H9 (cell line): ENCODE measurements at regions not wholly inside any gene's neighbourhood (a gene's known extent, or its start where the extent isn't known, plus 50 kb on each side); places are given as distances from the start of the nearest gene placed in this dataset.
A peak's percentile ranks its signal among the peaks of the same experiment; 100 is the strongest.

Experiments
- DNase-seq: peaks from one replicate; pipeline ENCODE4 v3.0.0-alpha.2; 2017
- H2AFZ ChIP-seq: one replicate; pipeline ENCODE4 v1.6.1; 2013; ENCODE audit warnings: mild to moderate bottlenecking, low read length, control low read depth, moderate library complexity
- H2AK5ac ChIP-seq: 2 replicates; pipeline ENCODE4 v1.6.1; 2013; ENCODE audit warnings: low read length, control low read depth, mixed read lengths; ENCODE audit not compliant: insufficient read length
- H2BK120ac ChIP-seq: one replicate; pipeline ENCODE4 v1.6.1; 2013; ENCODE audit warnings: low read depth, mild to moderate bottlenecking, low read length, control low read depth, inconsistent platforms; ENCODE audit not compliant: poor library complexity, severe bottlenecking
- H2BK12ac ChIP-seq: 2 replicates; pipeline ENCODE4 v1.6.1; 2013; ENCODE audit warnings: low read length, control low read depth, mixed read lengths, low read depth; ENCODE audit not compliant: insufficient read length
- H2BK15ac ChIP-seq: 2 replicates; pipeline ENCODE4 v1.6.1; 2013; ENCODE audit warnings: low read depth, low read length, control low read depth
- H2BK20ac ChIP-seq: one replicate; pipeline ENCODE4 v1.6.1; 2013; ENCODE audit warnings: low read depth, mild to moderate bottlenecking, low read length, control low read depth, inconsistent platforms; ENCODE audit not compliant: poor library complexity, severe bottlenecking
- H2BK5ac ChIP-seq: 2 replicates; pipeline ENCODE4 v1.6.1; 2013; ENCODE audit warnings: low read length, control low read depth, mixed read lengths; ENCODE audit not compliant: insufficient read length
- H3K14ac ChIP-seq: 2 replicates; pipeline ENCODE4 v1.6.1; 2013; ENCODE audit warnings: low read length, control low read depth; ENCODE audit not compliant: insufficient read depth
- H3K18ac ChIP-seq: 2 replicates; pipeline ENCODE4 v1.6.1; 2013; ENCODE audit warnings: low read depth, mild to moderate bottlenecking, mixed read lengths, low read length, control low read depth; ENCODE audit not compliant: insufficient read length
- H3K23ac ChIP-seq: 2 replicates; pipeline ENCODE4 v1.6.1; 2013; ENCODE audit warnings: low read length, control low read depth, mixed read lengths, low read depth; ENCODE audit not compliant: insufficient read length
- H3K23me2 ChIP-seq: 2 replicates; pipeline ENCODE4 v1.6.1; 2013; ENCODE audit warnings: low read depth, mild to moderate bottlenecking, mixed read lengths, low read length, control low read depth; ENCODE audit not compliant: insufficient read length, poor library complexity, severe bottlenecking
- H3K27ac ChIP-seq: 2 replicates; pipeline ENCODE4 v1.5.1; 2013; ENCODE audit warnings: low read length, control low read depth, mixed read lengths, low read depth; ENCODE audit not compliant: insufficient read length
- H3K27me3 ChIP-seq: 2 replicates; pipeline ENCODE4 v1.6.1; 2013; ENCODE audit warnings: low read length, control low read depth, inconsistent platforms; ENCODE audit not compliant: insufficient read depth
- H3K4ac ChIP-seq: 2 replicates; pipeline ENCODE4 v1.6.1; 2013; ENCODE audit warnings: low read depth, mild to moderate bottlenecking, control low read depth, inconsistent platforms, low read length, moderate library complexity
- H3K4me1 ChIP-seq: 2 replicates; pipeline ENCODE4 v1.6.1; 2013; ENCODE audit warnings: low read length, control low read depth, inconsistent platforms; ENCODE audit not compliant: insufficient read depth
- H3K4me2 ChIP-seq: 2 replicates; pipeline ENCODE4 v1.6.1; 2013; ENCODE audit warnings: low read length, control low read depth, mixed read lengths; ENCODE audit not compliant: insufficient read length, insufficient read depth
- H3K56ac ChIP-seq: 2 replicates; pipeline ENCODE4 v1.6.1; 2013; ENCODE audit warnings: low read depth, mild to moderate bottlenecking, mixed read lengths, low read length, control low read depth; ENCODE audit not compliant: insufficient read length
- H3K79me1 ChIP-seq: 2 replicates; pipeline ENCODE4 v1.6.1; 2013; ENCODE audit warnings: low read depth, mild to moderate bottlenecking, moderate library complexity, low read length, control low read depth, inconsistent platforms; ENCODE audit not compliant: insufficient read depth, poor library complexity, severe bottlenecking
- H3K79me2 ChIP-seq: 2 replicates; pipeline ENCODE4 v1.6.1; 2013; ENCODE audit warnings: low read length, control low read depth, inconsistent platforms; ENCODE audit not compliant: insufficient read depth
- H3K9ac ChIP-seq: 2 replicates; pipeline ENCODE4 v1.6.1; 2013; ENCODE audit warnings: low read length, control low read depth, mixed read lengths; ENCODE audit not compliant: insufficient read length; ENCODE audit errors: extremely low read depth
- H3K9me3 ChIP-seq: one replicate; pipeline ENCODE4 v1.6.1; 2013; ENCODE audit warnings: low read depth, low read length, inconsistent platforms; ENCODE audit not compliant: control insufficient read depth
- H3T11ph ChIP-seq: one replicate; pipeline ENCODE4 v1.6.1; 2013; ENCODE audit warnings: mild to moderate bottlenecking, low read length, control low read depth, inconsistent platforms
- H4K20me1 ChIP-seq: one replicate; pipeline ENCODE4 v1.6.1; 2013; ENCODE audit not compliant: control insufficient read depth, insufficient read length, insufficient read depth
- H4K5ac ChIP-seq: 2 replicates; pipeline ENCODE4 v1.6.1; 2013; ENCODE audit warnings: low read depth, mild to moderate bottlenecking, mixed read lengths, low read length, control low read depth; ENCODE audit not compliant: insufficient read length
- H4K8ac ChIP-seq: replicated peaks from 2 replicates; pipeline ENCODE4 v1.6.1; 2013; ENCODE audit warnings: low read length, control low read depth, mixed read lengths, low read depth; ENCODE audit not compliant: insufficient read length
- H4K91ac ChIP-seq: 2 replicates; pipeline ENCODE4 v1.6.1; 2013; ENCODE audit warnings: low read depth, mild to moderate bottlenecking, moderate library complexity, mixed read lengths, low read length, control low read depth; ENCODE audit not compliant: insufficient read length
- H3K27ac Mint-ChIP-seq, 3 experiments: 2 replicates in 2 of 3; 3 replicates in 1 of 3; pipeline ENCODE4 v1.8.0; 2020 to 2021; ENCODE audit warnings: mixed read lengths in 3 of 3, mild to moderate bottlenecking in 1 of 3, moderate library complexity in 1 of 3
- H3K27me3 Mint-ChIP-seq: 2 replicates; pipeline ENCODE4 v1.8.0; 2021; ENCODE audit warnings: low read depth, mild to moderate bottlenecking, moderate library complexity, mixed read lengths
- H3K36me3 Mint-ChIP-seq, 3 experiments: 2 replicates in 2 of 3; 3 replicates in 1 of 3; pipeline ENCODE4 v1.8.0; 2020 to 2021; ENCODE audit warnings: low read depth in 3 of 3, mixed read lengths in 3 of 3; ENCODE audit not compliant: insufficient read depth in 1 of 3
- H3K4me1 Mint-ChIP-seq, 2 experiments: 2 replicates each; pipeline ENCODE4 v1.8.0; 2020; ENCODE audit warnings: mixed read lengths in 2 of 2
- H3K4me3 Mint-ChIP-seq, 2 experiments: 2 replicates in 1 of 2; 3 replicates in 1 of 2; pipeline ENCODE4 v1.8.0; 2020 to 2021; ENCODE audit warnings: mild to moderate bottlenecking in 2 of 2, mixed read lengths in 2 of 2, moderate library complexity in 1 of 2
- H3K9me3 Mint-ChIP-seq, 2 experiments: 2 replicates in 1 of 2; 3 replicates in 1 of 2; pipeline ENCODE4 v1.8.0; 2020; ENCODE audit warnings: mild to moderate bottlenecking in 2 of 2, mixed read lengths in 2 of 2, moderate library complexity in 1 of 2
- WGBS: extraction: QIAGEN DNeasy Blood & Tissue Kit; methylation state at CpG from one replicate; pipeline ENCODE4 v1.1.7; 2013; ENCODE audit warnings: missing lambda C conversion rate, low lambda C conversion rate, mixed read lengths; ENCODE audit not compliant: insufficient read length; ENCODE audit errors: extremely low coverage; 5-methylcytosine and 5-hydroxymethylcytosine counted together
- TF ChIP-seq, protein P1 (sequence below): fragments of 200-600 bp; sonication (generic); conservative IDR thresholded peaks from 3 replicates; pipeline ENCODE4 v1.8.0; 2021; ENCODE audit warnings: antibody characterized with exemption, mild to moderate bottlenecking

DNA sequence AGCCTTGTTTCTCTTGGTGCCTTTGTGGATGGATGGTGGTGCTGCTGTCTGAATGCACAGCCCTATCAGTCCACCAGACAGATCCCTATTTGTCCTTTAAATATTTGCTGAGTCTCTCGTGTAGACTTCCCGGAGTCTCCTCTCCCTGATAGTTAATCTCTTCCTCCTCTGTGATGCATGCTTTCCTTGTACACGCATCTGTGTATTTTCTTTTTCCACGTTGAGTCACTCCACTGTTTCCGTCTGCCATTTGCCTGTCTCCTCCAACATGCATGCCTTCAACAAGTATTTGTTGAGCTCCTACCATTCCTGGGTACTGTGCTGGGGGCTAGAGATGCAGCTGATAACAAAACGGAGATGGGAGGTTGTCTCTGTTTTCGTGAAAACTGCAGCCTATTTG, 282.6 kb downstream of the HAPSTR1 start:
- Histone ChIP-seq H3K79me1 (no peaks in the 10 kb centered on the region), H4K5ac (no peak overlapping the region), H3K79me2 (no peaks in the 10 kb centered on the region), H3K56ac (no peak overlapping the region), H2BK120ac (no peak overlapping the region), H2BK15ac (no peak overlapping the region), H3K4me1 (no peaks in the 10 kb centered on the region), H2BK20ac (no peak overlapping the region), H2BK5ac (no peak overlapping the region), H3K27me3 (no peaks in the 10 kb centered on the region), H2AK5ac (no peak overlapping the region), H3K27ac (no peak overlapping the region), H3K18ac (no peak overlapping the region), H2BK12ac (no peak overlapping the region), H3K14ac (no peak overlapping the region), H3K9ac (no peak overlapping the region), H4K8ac (no peak overlapping the region), H3K23me2 (no peaks in the 10 kb centered on the region), H3K9me3 (no peaks in the 10 kb centered on the region), H4K20me1 (no peaks in the 10 kb centered on the region), H3K4me2 (no peak overlapping the region), H3K4ac (no peak overlapping the region), H3K23ac (no peak overlapping the region), H3T11ph (no peak overlapping the region), H4K91ac (no peak overlapping the region), H2AFZ (no peak overlapping the region)
- Mint-ChIP-seq H3K4me3 (no peak overlapping the region), H3K4me1 (peaks cover 23 to 24% of the 10 kb centered on the region in 2 experiments), H3K36me3 (no peaks in the 10 kb centered on the region; a peak in 1 of 7 replicates), H3K27me3 (peaks cover 6% of the 10 kb centered on the region), H3K9me3 (peaks cover 0 to 4% of the 10 kb centered on the region in 2 experiments; a peak in 2 of 5 replicates), H3K27ac (peak overlapping the region in 1 of 3 experiments; percentile 86; a peak in 1 of 7 replicates)
- WGBS: no CpG with 5 or more reads among the region's 7 CpGs
- no peak for DNase-seq
- TF ChIP-seq, protein P1, sequence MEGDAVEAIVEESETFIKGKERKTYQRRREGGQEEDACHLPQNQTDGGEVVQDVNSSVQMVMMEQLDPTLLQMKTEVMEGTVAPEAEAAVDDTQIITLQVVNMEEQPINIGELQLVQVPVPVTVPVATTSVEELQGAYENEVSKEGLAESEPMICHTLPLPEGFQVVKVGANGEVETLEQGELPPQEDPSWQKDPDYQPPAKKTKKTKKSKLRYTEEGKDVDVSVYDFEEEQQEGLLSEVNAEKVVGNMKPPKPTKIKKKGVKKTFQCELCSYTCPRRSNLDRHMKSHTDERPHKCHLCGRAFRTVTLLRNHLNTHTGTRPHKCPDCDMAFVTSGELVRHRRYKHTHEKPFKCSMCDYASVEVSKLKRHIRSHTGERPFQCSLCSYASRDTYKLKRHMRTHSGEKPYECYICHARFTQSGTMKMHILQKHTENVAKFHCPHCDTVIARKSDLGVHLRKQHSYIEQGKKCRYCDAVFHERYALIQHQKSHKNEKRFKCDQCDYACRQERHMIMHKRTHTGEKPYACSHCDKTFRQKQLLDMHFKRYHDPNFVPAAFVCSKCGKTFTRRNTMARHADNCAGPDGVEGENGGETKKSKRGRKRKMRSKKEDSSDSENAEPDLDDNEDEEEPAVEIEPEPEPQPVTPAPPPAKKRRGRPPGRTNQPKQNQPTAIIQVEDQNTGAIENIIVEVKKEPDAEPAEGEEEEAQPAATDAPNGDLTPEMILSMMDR: no peak
